NOMO-1 treated with dmso at 0.1 percent for 144 hours (cell line): ENCODE measurements at regions not wholly inside any gene's neighbourhood (a gene's known extent, or its start where the extent isn't known, plus 50 kb on each side); places are given as distances from the start of the nearest gene placed in this dataset.
"Not testable (repeated sequence)": the region's sequence is repeated elsewhere in the genome, so short reads cannot be mapped to it uniquely, and the experiment has no call there.

ENCODE experiments used
- DNase-seq: peaks from one replicate; lab custom pipeline; 2025; ENCODE audit not compliant: unreplicated experiment; lab: John Stamatoyannopoulos, UW

DNA sequence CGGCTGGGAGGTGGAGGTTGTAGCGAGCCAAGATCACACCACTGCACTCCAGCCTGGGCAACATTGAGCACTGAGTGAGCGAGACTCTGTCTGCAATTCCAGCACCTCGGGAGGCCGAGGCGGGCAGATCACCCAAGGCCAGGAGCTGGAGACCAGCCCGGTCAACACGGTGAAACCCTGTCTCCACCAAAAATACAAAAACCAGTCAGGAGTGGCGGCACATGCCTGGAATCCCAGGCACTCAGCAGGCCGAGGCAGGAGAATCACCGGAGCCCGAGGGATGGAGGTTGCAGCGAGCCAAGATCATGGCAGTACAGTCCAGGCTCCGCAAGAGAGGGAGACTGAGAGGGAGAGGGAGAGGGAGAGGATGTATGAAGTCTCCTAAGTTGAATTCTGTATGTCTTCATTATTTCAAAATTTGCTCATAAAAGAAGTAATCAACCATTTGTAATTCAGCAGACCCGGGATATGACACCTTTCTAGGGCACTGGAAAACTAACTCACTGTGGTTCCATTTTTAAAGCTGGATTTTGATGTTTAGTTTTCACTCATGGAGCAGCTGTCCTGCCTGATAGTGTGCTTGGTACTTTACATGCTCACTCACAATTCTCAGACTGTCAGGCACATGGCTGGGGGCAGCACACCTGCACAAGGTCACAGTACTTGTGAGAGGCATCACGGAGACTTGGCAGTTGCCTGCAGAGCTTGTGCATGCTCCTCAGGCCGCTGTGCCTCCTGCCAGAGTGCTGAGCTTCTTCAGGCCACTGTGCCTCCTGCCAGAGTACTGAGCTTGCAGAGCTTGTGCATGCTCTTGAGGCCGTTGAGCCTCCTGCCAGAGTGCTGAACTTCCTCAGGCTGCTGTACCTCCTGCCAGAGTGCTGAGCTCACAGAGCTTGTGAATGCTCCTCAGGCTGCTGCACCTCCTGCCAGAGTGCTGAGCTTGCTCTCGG, 106.2 kb downstream of the ERMARD start:
- DNase-seq = no peak

DNA sequence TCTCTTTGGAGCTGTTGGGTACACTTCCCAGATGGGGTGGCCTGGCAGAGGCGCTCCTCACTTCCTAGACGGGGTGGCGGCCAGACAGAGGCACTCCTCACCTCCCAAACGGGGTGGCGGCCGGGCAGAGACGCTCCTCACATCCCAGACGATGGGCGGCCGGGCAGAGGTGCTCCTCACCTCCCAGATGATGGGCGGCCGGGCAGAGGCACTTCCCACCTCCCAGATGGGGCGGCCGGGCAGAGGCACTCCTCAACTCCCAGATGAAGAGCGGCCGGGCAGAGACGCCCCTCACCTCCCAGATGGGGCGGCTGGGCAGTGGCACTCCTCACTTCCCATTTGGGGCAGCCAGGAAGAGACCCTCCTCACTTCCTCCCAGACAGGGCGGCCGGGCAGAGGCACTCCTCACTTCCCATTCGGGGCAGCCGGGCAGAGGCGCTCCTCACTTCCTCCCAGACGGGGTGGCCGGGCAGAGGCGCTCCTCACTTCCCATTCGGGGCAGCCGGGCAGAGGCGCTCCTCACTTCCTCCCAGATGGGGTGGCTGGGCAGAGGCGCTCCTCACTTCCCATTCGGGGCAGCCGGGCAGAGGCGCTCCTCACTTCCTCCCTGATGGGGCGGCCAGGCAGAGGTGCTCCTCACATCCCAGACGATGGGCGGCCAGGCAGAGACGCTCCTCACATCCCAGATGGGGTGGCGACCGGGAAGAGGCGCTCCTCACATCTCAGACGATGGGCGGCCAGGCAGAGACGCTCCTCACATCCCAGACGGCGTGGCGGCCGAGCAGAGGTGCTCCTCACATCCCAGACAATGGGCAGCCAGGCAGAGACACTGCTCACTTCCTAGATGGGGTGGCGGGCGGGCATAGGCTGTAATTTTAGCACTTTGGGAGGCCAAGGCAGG, 105.3 kb downstream of the ERMARD start:
- not testable (repeated sequence) for DNase-seq

DNA sequence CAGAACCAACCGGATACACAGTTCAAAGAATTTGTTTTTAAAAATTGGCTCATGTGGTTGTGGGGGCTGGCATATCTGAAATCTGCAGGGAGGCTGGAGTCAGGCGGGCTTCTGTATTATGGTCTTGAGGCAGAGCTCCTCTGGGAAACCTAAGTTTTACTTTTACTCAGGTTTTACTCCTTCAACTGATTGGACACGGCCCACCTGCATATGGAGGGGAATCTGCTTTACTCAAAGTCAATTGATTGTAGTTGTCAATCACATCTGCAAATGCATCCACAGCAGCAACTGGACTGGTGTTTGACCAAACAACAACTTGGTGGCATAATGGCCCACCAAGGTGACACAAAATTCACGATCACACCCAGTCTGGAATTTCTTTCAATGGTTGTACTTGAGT, 103.4 kb downstream of the ERMARD start:
- DNase-seq = no peak

GRCh38 chr6:169854083-169854725, 102.8 kb downstream of the ERMARD start:
- DNase-seq = no peak

DNA sequence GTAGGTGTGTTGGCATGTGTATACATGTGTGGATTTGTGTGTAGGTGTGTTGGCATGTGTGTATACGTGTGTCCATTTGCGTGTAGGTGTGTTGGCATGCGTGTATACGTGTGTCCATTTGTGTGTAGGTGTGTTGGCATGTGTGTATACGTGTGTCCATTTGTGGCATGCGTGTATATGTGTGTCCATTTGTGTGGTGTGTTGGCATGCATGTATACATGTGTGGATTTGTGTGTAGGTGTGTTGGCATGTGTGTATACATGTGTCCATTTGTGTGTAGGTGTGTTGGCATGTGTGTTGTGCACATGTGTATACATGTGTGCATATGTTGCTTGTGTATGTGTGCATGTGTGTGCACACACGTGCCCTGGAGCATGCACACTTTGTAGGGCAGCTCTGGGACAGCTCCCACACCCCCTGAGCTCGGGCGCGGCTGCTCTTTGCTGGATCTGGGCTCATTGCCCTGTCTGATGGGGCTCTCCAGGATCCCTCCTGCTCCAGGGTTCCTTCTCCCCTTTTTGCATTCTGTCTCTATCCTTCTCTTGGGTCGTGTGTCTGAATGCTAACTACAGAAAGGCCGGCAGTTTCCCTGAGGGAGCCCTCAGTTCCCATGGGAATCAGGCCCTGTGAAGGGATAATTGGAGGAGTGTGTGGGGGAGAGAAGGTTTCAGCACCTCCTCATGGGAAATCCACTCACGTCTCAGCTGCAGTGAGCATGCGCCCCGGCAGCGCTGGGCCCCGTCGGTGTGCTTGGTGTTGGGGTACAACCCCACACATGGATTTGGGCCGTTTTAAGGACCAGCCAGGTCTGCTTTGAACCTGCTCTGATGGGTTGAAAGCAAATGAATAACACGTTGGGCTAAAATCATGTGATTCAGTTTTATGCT, 102.0 kb downstream of the ERMARD start:
- no peak for DNase-seq

DNA sequence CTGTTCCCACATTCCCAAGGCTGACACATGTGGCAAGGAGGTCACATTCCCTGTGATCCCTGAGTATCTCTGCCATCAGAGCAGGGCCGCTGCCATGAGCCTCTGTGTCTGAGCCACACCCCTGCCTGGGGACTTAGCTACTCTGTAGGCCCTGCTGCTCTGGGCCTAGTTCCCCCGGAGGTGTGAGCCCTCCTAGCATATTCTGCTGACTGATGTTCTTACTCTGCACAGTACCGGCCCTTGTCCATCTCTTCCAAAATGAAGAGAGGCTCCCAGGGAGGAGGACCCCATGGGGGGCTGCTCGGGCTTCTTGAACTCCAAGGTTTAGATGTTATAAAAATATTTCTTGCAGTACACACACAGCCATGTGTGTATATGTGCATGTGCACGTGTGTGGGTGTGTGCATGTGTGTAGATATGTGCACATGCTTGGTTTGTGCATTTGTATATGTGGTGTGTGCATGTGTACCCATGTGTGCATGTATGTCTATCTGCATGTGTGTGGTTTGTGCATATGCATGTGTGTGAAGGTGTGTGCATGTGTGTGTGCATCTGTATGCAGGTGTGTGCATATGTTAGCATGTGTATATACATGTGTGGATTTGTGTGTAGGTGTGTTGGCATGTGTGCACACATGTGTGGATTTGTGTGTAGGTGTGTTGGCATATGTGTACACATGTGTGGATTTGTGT, 101.2 kb downstream of the ERMARD start:
- no peak for DNase-seq

DNA sequence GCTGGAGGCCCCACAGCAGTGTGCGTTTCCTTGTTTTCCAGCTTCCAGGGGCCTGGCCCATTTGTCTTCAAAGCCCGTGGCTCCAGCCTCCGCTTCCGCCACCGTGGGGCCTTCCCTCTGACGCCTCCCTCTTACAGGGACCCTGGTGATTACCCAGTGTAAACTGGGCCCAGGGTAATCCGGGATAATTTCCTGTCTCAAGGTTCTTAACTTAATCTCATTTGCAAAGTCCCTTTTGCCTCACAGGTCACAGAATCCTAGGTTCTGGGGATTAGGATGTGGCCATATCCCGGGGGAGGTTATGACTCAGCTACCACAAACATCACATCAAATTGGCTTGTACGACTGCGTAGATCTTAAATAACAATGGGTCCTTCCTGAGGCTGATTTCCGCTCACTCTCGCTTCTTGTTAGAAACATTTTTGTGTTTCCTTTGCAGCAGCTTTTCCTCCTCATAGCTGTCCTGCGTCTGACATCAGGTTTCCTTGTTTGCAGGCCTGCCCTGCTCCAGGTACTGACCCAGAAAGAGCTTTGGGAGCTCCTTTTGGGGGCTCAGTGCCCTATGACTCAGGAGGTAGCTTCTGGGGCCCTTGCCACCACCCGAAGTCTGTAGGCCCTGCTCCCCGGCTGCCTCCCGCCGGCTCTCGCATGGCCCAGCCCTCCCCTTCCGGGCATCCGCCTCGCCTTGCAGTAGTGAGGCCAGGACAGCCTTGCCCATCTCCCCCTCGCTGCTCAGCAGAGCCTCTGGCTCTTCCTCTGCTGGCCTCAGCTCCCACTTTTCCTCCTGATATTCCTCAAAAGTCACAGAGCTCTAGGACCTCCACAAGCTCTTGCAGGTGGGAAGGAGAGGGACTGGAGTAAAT, 100.5 kb downstream of the ERMARD start:
- no peak for DNase-seq

DNA sequence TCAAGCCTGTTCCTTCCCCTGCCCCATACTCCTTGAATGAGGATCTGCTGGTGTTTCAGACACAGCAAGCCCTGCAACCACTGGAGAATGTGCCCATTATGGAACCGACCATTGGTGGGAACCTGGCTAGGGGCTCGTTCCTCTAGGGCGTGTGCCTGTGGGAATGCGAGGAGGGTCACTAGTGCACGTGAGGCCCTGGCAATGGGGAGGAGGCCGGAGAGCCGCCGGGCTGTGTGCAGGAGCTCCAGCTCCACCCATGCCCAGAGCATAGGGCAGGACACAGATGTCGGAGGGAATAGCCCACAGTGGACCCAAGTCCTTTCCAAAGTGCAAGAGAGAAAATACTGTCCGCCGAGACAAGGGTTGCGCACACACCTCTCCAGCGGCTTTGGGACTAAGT, 99.3 kb downstream of the ERMARD start:
- DNase-seq = no peak

DNA sequence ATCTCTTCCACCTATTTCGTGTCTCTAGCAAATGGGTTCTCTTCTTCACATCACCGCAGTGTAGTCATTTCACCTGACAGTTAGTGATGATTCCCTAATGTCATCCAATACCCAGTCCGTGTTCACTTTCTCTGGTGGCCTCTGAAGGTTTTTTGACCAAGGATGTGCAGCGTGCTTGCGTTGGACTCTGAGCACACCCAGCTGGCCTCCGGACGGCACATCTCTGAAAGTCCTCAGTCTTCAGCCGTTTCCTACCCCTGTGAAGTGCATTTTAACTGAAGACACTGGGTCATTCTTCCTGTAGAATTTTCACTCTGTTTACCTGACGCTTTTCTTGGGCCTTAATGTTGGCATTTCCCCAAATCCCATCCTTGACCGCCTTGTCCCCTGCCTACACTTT, 98.7 kb downstream of the ERMARD start:
- no peak for DNase-seq

GRCh38 chr6:169849396-169849795, 98.0 kb downstream of the ERMARD start:
- no peak for DNase-seq

DNA sequence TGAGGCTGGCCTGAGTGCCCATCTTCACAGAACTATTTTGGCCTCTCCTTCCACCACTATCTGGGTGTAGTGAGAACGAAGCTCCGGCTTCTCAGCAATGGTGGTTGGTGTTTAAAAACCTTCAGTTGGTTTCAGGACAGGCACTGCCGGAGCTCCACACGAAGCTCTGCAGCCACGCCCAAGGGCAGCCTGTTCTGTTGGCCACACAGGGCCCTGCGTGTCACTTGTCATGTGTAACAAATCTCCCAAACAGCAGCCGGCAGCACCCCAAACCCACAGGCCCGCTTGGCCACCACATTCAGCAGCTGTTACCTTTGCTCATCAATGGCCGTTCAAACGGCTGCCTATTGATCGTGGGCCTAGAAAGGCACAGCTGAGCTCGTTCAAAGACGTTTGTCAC, 97.5 kb downstream of the ERMARD start:
- no peak for DNase-seq

DNA sequence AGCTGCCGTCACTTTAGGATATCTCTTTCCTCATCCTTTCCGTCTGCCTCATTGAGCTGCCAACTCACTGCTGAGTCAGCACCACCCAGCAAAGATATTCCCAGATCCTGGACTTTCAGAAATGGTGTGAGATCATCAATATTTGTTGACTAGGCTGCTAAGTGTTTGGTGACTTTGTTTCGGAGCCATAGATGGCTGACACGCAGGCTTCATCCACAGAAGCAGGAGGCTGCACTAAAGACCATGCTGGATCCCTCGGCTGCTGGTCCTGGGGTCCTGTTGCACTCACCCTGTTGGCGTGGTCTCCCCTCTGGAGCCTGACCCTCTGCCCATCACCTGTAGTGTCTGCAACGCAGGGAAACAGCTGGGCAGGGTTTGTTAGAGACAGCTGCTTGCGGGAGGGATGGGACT, 96.5 kb downstream of the ERMARD start:
- DNase-seq = no peak

GRCh38 chr6:169847141-169847674, 95.8 kb downstream of the ERMARD start:
- DNase-seq = no peak

GRCh38 chr6:169846286-169847056, 95.0 kb downstream of the ERMARD start:
- DNase-seq = no peak

- no peak for DNase-seq
Observed at GRCh38 chr6:169845426-169846285, 94.2 kb downstream of the ERMARD start.

- DNase-seq = no peak
Observed at GRCh38 chr6:169844946-169845345, 93.5 kb downstream of the ERMARD start.

DNA sequence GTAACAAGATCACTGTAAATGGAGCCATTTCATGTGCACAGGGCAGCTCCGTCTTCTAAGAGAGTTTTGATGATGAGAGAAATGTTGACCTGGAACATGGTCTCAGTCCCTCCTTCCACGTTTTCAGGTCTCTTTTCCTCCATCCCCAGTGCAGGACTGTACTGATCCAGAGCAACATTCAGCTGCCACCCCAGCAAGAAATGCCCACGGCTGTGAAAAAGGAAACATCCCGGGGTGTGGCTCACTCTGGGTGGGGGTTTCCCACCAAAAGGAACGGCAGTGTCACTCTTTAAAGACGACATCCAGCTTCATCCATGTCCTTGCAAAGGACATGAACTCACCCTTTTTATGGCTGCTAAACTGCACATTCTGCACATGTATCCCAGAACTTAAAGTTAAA, 92.6 kb downstream of the ERMARD start:
- no peak for DNase-seq
